Naive thymus-derived CD8-positive, alpha-beta T cell (primary cell): ENCODE measurements at regions not wholly inside any gene's neighbourhood (a gene's known extent, or its start where the extent isn't known, plus 50 kb on each side); places are given as distances from the start of the nearest gene placed in this dataset.

Experiments
- ATAC-seq, 2 donors: fragments of 150-1000 bp; cut with Tn5 transposase in 1 of 2; sonication (Bioruptor Pico), chemical (Tn5 transposase) in 1 of 2; 1 replicate in 1 of 2; 2 replicates in 1 of 2; pipeline ENCODE4 v1.10.0; 2021; ENCODE audit warnings: mild to moderate bottlenecking in 2 of 2, moderate library complexity in 2 of 2
- POLR2A ChIA-PET: fragments of 350-600 bp; sonication (Branson Sonifier 250); formaldehyde crosslinking; loops from one replicate; lab custom pipeline; 2021; ENCODE audit warnings: antibody characterized with exemption; lab: Charles Lee
- DNase-seq, 10 donors: peaks; one replicate each; pipeline versions ENCODE4 v3.0.0 to v3.0.0-alpha.2; 2020 to 2022
- H3K27ac Mint-ChIP-seq, 10 donors: one replicate each; pipeline ENCODE4 v1.8.0; 2020 to 2022; ENCODE audit warnings: mild to moderate bottlenecking in 10 of 10, mixed read lengths in 10 of 10, moderate library complexity in 4 of 10, inconsistent platforms in 1 of 10
- H3K27me3 Mint-ChIP-seq, 5 donors: one replicate each; pipeline ENCODE4 v1.8.0; 2021 to 2022; ENCODE audit warnings: mixed read lengths in 5 of 5
- H3K36me3 Mint-ChIP-seq, 3 donors: one replicate each; pipeline ENCODE4 v1.8.0; 2020 to 2022; ENCODE audit warnings: mixed read lengths in 3 of 3, mild to moderate bottlenecking in 2 of 3, inconsistent platforms in 1 of 3
- H3K4me1 Mint-ChIP-seq, 4 donors: one replicate each; pipeline ENCODE4 v1.8.0; 2021 to 2022; ENCODE audit warnings: mixed read lengths in 4 of 4
- H3K4me3 Mint-ChIP-seq, 10 donors: one replicate each; pipeline ENCODE4 v1.8.0; 2020 to 2022; ENCODE audit warnings: mild to moderate bottlenecking in 10 of 10, mixed read lengths in 10 of 10, moderate library complexity in 6 of 10, inconsistent platforms in 1 of 10
- H3K9me3 Mint-ChIP-seq, 9 donors: one replicate each; pipeline ENCODE4 v1.8.0; 2020 to 2022; ENCODE audit warnings: mixed read lengths in 9 of 9, mild to moderate bottlenecking in 3 of 9, inconsistent platforms in 1 of 9, moderate library complexity in 1 of 9

DNA sequence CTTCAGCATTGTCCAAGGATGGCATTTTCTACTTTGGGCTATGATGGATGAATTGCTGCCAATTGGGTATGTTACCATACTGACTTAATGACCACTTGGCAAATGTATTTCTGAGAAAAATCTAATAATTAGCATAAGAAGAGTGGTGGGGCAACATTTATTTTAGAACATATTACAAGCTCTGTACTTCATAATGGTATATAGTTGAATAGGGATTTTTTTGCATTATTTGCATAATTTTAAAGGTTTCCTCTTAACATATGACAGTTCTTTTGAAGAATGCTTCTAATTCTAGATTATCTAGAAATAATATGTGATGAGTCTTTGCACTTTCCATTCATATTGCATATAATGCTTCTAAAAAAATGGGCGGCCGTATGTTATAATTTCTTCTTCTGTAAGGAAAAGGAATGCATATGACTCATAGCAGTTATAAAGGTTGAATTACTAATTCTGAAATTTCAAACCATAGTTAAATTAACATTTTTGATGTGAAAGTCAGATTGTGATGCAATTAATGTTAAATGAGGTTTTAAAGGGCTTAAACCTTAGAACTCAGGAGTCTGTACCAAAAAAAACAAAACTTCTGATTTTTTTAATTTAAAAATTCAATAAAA is 1652.3 kb upstream of the SLC39A10 start:
- Mint-ChIP-seq H3K4me1 (no peaks in the 10 kb centered on the region), H3K9me3 (peaks cover 2 to 25% (median 13%) of the 10 kb centered on the region in 9 donors), H3K36me3 (peaks cover 0 to 15% (median 0%) of the 10 kb centered on the region in 3 donors), H3K27ac (no peak overlapping the region), H3K4me3 (no peak overlapping the region), H3K27me3 (no peaks in the 10 kb centered on the region)
- ATAC-seq (no peak), DNase-seq (no peak)
- POLR2A ChIA-PET, result no interaction called here

GRCh38 chr2:194003911-194004310 is 1653.1 kb upstream of the SLC39A10 start:
- DNase-seq (no peak), ATAC-seq (no peak)
- Mint-ChIP-seq H3K9me3 (peaks cover 0 to 17% (median 6%) of the 10 kb centered on the region in 9 donors), H3K27ac (no peak overlapping the region), H3K36me3 (peaks cover 0 to 7% (median 0%) of the 10 kb centered on the region in 3 donors), H3K4me3 (no peak overlapping the region), H3K27me3 (no peaks in the 10 kb centered on the region), H3K4me1 (no peaks in the 10 kb centered on the region)
- POLR2A ChIA-PET, result no interaction called here

DNA sequence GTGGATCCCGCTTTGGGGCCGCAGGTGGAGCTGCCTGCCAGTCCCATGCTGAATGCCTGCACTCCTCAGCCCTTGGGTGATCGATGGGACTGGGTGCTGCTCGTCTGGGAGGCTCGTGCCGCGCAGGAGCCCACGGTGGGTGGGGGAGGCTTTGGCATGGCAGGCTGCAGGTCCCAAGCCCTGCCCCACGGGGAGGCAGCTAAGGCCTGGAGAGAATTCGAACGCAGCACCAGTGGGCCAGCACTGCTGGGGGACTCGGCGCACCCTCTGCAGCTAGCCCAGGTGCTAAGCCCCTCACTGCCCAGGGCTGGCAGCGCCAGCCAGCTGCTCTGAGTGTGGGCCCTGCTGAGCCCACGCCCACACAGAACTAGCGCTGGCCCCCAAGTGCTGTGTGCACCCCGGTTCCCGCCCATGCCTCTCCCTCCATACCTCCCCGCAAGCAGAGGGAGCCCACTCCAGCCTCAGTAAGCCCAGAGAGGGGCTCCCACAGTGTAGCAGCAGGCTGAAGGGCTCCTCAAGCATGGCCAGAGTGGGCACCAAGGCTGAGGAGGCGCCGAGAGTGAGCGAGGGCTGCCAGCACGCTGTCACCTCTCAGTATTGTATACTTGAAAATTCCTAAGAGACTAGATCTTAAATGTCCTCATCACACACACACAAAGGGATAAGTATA is 1654.2 kb upstream of the SLC39A10 start:
- Mint-ChIP-seq H3K27me3 (no peaks in the 10 kb centered on the region), H3K4me1 (no peaks in the 10 kb centered on the region), H3K27ac (no peak overlapping the region), H3K9me3 (peaks cover 0 to 6% (median 2%) of the 10 kb centered on the region in 9 donors), H3K4me3 (no peak overlapping the region), H3K36me3 (peaks cover 0 to 2% (median 0%) of the 10 kb centered on the region in 3 donors)
- ATAC-seq, result no peak
- no peak for DNase-seq
- POLR2A ChIA-PET, result no interaction called here

GRCh38 chr2:193990868-193991267 is 1666.2 kb upstream of the SLC39A10 start:
- DNase-seq, result no peak
- no peak for ATAC-seq
- Mint-ChIP-seq H3K27me3 (peaks cover 0 to 1% (median 0%) of the 10 kb centered on the region in 5 donors), H3K4me3 (no peak overlapping the region), H3K4me1 (no peaks in the 10 kb centered on the region), H3K36me3 (no peaks in the 10 kb centered on the region), H3K9me3 (peaks cover 0 to 5% (median 0%) of the 10 kb centered on the region in 9 donors), H3K27ac (no peak overlapping the region)
- POLR2A ChIA-PET, result no interaction called here

- Mint-ChIP-seq H3K4me3 (no peak overlapping the region), H3K4me1 (no peaks in the 10 kb centered on the region), H3K9me3 (peaks cover 0 to 5% (median 0%) of the 10 kb centered on the region in 9 donors), H3K36me3 (no peaks in the 10 kb centered on the region), H3K27me3 (peaks cover 0 to 1% (median 0%) of the 10 kb centered on the region in 5 donors), H3K27ac (no peak overlapping the region)
- ATAC-seq (no peak), DNase-seq (no peak)
- POLR2A ChIA-PET, result no interaction called here
Measured at GRCh38 chr2:193989645-193990044, 1667.4 kb upstream of the SLC39A10 start.

DNA sequence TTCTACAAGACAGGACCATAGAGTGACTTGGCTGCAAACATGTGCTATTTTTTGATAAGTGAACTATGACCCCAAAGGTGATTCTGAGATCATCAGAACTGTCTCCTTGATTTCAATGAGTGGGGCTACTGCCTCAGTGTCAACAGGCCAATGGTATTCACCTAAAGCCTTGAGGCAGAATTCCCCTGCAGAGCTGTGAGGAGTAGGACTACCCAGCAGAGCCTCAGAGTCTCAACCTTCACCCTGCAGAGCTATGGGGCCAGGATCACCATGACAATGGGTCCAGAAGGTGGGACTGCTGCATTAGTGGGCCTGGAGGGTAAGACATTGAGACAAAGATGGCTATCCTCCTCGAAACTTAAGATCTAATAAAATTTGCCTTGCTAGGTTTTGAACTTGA is 1668.2 kb upstream of the SLC39A10 start:
- no peaks in the 10 kb centered on the region for H3K36me3 Mint-ChIP-seq
- H3K4me3 Mint-ChIP-seq, result no peak overlapping the region
- no peaks in the 10 kb centered on the region for H3K4me1 Mint-ChIP-seq
- no peak for ATAC-seq
- no peak for DNase-seq
- POLR2A ChIA-PET, result no interaction called here
- peaks cover 0 to 5% (median 0%) of the 10 kb centered on the region in 9 donors for H3K9me3 Mint-ChIP-seq
- peaks cover 0 to 1% (median 0%) of the 10 kb centered on the region in 5 donors for H3K27me3 Mint-ChIP-seq
- no peak overlapping the region for H3K27ac Mint-ChIP-seq

DNA sequence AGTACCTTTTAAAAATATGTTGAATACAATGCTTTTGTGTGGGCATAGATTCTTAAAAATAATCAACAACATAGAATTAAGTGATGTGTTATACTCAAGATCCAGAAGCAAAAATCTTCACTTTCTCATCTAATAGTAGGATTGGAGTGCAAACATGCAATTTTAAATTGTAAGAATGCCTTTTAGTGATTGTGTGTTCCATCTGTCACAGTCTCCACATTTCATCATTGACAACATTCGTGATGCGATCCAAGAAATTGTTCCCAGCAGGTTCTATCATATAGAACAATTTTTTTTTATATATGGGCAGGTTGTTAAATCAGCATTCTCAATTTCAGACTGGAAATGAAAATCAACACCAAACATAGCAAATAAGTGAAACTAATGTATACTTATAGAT is 1671.8 kb upstream of the SLC39A10 start:
- Mint-ChIP-seq H3K9me3 (peaks cover 0 to 5% (median 0%) of the 10 kb centered on the region in 9 donors), H3K27ac (no peak overlapping the region), H3K4me1 (no peaks in the 10 kb centered on the region), H3K4me3 (no peak overlapping the region), H3K36me3 (no peaks in the 10 kb centered on the region), H3K27me3 (peaks cover 0 to 1% (median 0%) of the 10 kb centered on the region in 5 donors)
- POLR2A ChIA-PET, result no interaction called here
- no peak for ATAC-seq
- DNase-seq, result no peak

DNA sequence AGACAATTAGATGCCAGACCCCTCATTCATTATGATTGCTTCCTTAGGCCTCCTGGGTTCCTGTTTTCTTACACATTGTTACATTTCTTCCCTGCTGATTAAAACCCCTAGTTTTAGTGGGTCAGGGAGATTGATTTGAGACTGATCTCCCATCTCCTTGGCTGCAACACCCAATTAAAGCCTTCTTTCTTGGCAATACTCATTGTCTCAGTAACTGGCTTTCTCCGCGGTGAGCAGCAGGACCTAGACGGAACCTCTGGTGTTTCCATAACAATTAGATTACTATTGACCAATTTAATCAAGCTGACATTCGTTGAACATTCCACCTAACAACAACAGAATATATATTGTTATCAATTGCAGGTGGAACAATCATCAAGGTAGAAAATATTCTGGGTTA is 1676.4 kb upstream of the SLC39A10 start:
- ATAC-seq, result no peak
- Mint-ChIP-seq H3K27ac (no peak overlapping the region), H3K27me3 (no peaks in the 10 kb centered on the region), H3K36me3 (peaks cover 0 to 2% (median 0%) of the 10 kb centered on the region in 3 donors), H3K9me3 (peaks cover 0 to 24% (median 8%) of the 10 kb centered on the region in 9 donors), H3K4me3 (no peak overlapping the region), H3K4me1 (no peaks in the 10 kb centered on the region)
- POLR2A ChIA-PET, result no interaction called here
- DNase-seq, result no peak

GRCh38 chr2:193973781-193974180 is 1683.2 kb upstream of the SLC39A10 start:
- Mint-ChIP-seq H3K4me3 (no peak overlapping the region), H3K4me1 (no peaks in the 10 kb centered on the region), H3K27ac (no peak overlapping the region), H3K27me3 (no peaks in the 10 kb centered on the region), H3K9me3 (peaks cover 0 to 24% (median 7%) of the 10 kb centered on the region in 9 donors), H3K36me3 (peaks cover 0 to under 1% (median 0%) of the 10 kb centered on the region in 3 donors)
- no peak for ATAC-seq
- POLR2A ChIA-PET, result no interaction called here
- DNase-seq, result no peak

- H3K4me3 Mint-ChIP-seq, result no peak overlapping the region
- peaks cover 0 to 5% (median 0%) of the 10 kb centered on the region in 9 donors for H3K9me3 Mint-ChIP-seq
- H3K27me3 Mint-ChIP-seq, result no peaks in the 10 kb centered on the region
- ATAC-seq (no peak), DNase-seq (no peak)
- no peak overlapping the region for H3K27ac Mint-ChIP-seq
- POLR2A ChIA-PET, result no interaction called here
- no peaks in the 10 kb centered on the region for H3K36me3 Mint-ChIP-seq
- H3K4me1 Mint-ChIP-seq, result no peaks in the 10 kb centered on the region
Measured at GRCh38 chr2:193966590-193966989, 1690.4 kb upstream of the SLC39A10 start.

DNA sequence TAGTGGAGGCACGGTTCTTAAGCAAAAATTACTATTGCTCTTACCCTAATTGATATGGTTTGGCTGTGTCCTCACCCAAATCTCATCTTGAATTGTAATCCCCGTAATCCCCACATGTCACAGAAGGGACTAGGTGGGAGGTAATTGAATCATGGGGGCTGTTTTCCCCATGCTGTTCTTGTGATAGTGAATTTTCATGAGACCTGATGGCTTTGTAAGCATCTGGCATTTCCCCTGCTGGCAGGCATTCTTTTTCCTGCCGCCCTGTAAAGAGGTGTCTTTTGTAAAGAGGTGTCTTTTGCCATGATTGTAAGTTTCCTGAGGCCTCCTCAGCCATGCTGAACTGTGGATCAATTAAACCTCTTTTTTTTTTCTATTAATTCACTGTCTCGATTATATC is 1691.8 kb upstream of the SLC39A10 start:
- Mint-ChIP-seq H3K27ac (no peak overlapping the region), H3K4me3 (no peak overlapping the region), H3K4me1 (no peaks in the 10 kb centered on the region), H3K9me3 (peaks cover 0 to 5% (median 0%) of the 10 kb centered on the region in 9 donors), H3K36me3 (no peaks in the 10 kb centered on the region), H3K27me3 (no peaks in the 10 kb centered on the region)
- ATAC-seq, result no peak
- POLR2A ChIA-PET, result no interaction called here
- DNase-seq, result no peak

DNA sequence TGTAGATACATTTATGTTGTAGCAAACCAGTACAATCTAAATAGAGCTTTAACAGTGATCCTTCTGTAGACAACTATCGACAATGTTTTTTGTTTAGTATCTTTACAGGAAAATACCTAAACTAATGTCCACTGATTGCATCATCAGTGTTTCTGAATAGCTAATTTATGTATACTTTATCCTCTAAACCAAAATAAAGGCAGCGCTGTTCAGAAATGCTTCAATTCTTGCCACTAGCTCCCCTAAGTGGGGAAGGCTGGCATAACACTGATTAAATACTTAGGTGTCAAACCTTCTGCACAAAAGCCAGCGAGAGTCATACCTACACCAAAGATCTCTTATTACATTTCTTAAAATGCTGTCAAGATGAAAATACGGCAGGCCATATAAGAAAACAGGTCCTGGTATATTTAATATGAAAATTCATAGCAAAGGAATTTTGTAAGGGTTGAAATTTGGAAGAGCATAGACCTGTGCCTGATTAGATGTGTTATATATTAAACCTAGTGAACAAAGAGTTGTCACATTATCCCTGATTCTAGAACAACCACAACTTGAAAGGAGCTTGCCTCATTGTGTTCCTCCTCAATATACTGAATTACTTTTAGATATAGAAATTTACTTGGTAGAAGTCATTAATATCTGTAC is 1693.4 kb upstream of the SLC39A10 start:
- Mint-ChIP-seq H3K4me1 (no peaks in the 10 kb centered on the region), H3K4me3 (no peak overlapping the region), H3K27ac (no peak overlapping the region), H3K27me3 (no peaks in the 10 kb centered on the region), H3K9me3 (peaks cover 0 to 3% (median 0%) of the 10 kb centered on the region in 9 donors), H3K36me3 (no peaks in the 10 kb centered on the region)
- ATAC-seq (no peak), DNase-seq (no peak)
- POLR2A ChIA-PET, result no interaction called here

GRCh38 chr2:193946806-193947205 is 1710.2 kb upstream of the SLC39A10 start:
- H3K27me3 Mint-ChIP-seq, result no peaks in the 10 kb centered on the region
- H3K9me3 Mint-ChIP-seq, result no peaks in the 10 kb centered on the region
- DNase-seq (no peak), ATAC-seq (no peak)
- H3K36me3 Mint-ChIP-seq, result no peaks in the 10 kb centered on the region
- H3K27ac Mint-ChIP-seq, result no peak overlapping the region
- POLR2A ChIA-PET, result no interaction called here
- no peak overlapping the region for H3K4me3 Mint-ChIP-seq
- H3K4me1 Mint-ChIP-seq, result no peaks in the 10 kb centered on the region
